ENCODE measurements at regions not wholly inside any gene's neighbourhood (a gene's known extent, or its start where the extent isn't known, plus 50 kb on each side); places are given as distances from the start of the nearest gene placed in this dataset.

DNA sequence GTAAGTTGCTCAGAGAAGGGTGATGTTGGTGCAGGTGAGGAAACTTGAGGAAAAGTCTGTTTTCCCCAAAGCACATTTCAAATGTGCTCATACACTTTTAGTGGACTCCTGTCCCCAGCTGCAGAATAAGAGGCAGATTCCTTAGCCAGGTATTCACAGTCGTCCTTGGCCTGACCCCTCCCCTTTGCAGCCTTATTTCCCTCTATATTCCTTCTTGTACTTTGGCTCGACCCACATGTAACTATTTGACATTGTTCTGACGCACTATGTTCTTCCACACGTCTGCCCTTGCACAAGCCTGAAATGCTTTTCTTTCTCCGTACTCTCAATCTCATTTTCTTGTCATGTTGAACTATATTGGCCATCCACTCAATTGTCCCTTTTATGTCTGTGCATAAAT lies 498.4 kb upstream of the USP24 start:
- WGBS: 84% methylated on average over 5 of the region's 5 CpGs
- Histone ChIP-seq H3K4me3 (no peak overlapping the region), H3K27me3 (no peaks in the 10 kb centered on the region), H3K27ac (no peak overlapping the region), H3K36me3 (no peaks in the 10 kb centered on the region), H3K9me3 (no peaks in the 10 kb centered on the region), H3K4me1 (no peaks in the 10 kb centered on the region)
- TF ChIP-seq, protein P1, sequence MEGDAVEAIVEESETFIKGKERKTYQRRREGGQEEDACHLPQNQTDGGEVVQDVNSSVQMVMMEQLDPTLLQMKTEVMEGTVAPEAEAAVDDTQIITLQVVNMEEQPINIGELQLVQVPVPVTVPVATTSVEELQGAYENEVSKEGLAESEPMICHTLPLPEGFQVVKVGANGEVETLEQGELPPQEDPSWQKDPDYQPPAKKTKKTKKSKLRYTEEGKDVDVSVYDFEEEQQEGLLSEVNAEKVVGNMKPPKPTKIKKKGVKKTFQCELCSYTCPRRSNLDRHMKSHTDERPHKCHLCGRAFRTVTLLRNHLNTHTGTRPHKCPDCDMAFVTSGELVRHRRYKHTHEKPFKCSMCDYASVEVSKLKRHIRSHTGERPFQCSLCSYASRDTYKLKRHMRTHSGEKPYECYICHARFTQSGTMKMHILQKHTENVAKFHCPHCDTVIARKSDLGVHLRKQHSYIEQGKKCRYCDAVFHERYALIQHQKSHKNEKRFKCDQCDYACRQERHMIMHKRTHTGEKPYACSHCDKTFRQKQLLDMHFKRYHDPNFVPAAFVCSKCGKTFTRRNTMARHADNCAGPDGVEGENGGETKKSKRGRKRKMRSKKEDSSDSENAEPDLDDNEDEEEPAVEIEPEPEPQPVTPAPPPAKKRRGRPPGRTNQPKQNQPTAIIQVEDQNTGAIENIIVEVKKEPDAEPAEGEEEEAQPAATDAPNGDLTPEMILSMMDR (IDR thresholded peaks at IDR 0.05): no peak
- no peak for TF ChIP-seq POLR2A (IDR thresholded peaks at IDR 0.05)
- TF ChIP-seq EP300 (IDR thresholded peaks at IDR 0.05): no peak
- no peak for TF ChIP-seq POLR2AphosphoS5 (IDR thresholded peaks at IDR 0.05)
- DNase-seq (ENCODE audit: low spot score in 2 of 2): no peak

DNA sequence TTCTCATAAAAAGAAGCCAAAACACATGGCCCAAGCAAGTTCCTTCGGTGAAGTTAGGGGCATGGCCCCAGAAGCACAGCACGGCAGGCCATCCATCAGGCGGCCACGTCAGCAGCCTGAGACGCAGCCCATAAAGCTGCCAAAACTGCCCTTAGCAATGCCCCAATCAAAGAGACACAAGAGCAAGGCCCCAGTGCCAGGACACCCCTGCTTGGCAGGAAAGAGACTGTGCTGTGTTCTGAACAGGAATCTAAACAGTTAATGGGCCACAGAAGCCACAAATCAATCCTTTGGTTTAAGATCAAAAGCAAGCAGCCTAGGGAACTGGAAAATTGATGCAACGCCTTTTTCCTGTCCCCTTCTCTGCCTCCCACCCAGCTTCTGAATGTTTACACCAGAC lies 497.0 kb upstream of the USP24 start:
- WGBS: 79% methylated on average over 6 of the region's 6 CpGs
- TF ChIP-seq POLR2AphosphoS5 (IDR thresholded peaks at IDR 0.05): no peak
- TF ChIP-seq POLR2A (IDR thresholded peaks at IDR 0.05): no peak
- TF ChIP-seq, protein P1 (IDR thresholded peaks at IDR 0.05): no peak
- no peak for TF ChIP-seq EP300 (IDR thresholded peaks at IDR 0.05)
- Histone ChIP-seq H3K9me3 (no peaks in the 10 kb centered on the region), H3K36me3 (no peaks in the 10 kb centered on the region), H3K27ac (no peak overlapping the region), H3K27me3 (no peaks in the 10 kb centered on the region), H3K4me1 (no peaks in the 10 kb centered on the region), H3K4me3 (no peak overlapping the region)
- DNase-seq (ENCODE audit: low spot score in 2 of 2): no peak

DNA sequence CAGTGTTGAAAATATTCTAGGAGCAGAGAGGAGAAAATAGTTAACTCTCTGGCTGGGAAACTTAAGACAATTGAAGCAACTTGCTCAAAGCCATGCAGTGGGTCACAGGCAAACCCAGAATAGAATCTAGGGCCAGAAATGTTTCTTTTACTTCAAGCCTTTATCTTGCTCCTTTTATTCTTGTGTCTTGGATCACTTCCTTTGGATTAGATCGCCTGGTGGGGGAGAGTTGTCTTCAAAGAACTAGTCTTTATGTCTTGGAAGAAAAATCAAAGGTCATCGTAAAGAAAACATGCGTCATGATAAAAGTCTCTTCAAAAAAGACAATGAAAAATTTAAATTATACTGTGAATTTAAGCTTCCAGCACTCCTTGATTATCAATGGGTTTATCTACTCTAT lies 493.6 kb upstream of the USP24 start:
- Histone ChIP-seq H3K4me3 (no peak overlapping the region), H3K9me3 (no peaks in the 10 kb centered on the region), H3K27ac (no peak overlapping the region), H3K27me3 (no peaks in the 10 kb centered on the region), H3K4me1 (no peaks in the 10 kb centered on the region), H3K36me3 (no peaks in the 10 kb centered on the region)
- TF ChIP-seq EP300 (IDR thresholded peaks at IDR 0.05): no peak
- TF ChIP-seq, protein P1 (IDR thresholded peaks at IDR 0.05): no peak
- no peak for TF ChIP-seq POLR2A (IDR thresholded peaks at IDR 0.05)
- no peak for TF ChIP-seq POLR2AphosphoS5 (IDR thresholded peaks at IDR 0.05)
- 82% methylated on average over 3 of the region's 3 CpGs for WGBS
- no peak for DNase-seq (ENCODE audit: low spot score in 2 of 2)

GRCh38 chr1:55707846-55708245 lies 492.7 kb upstream of the USP24 start:
- no peaks in the 10 kb centered on the region for H3K4me1 ChIP-seq
- TF ChIP-seq POLR2A (IDR thresholded peaks at IDR 0.05) (no peak), EP300 (IDR thresholded peaks at IDR 0.05) (no peak), POLR2AphosphoS5 (IDR thresholded peaks at IDR 0.05) (no peak)
- TF ChIP-seq, protein P1 (IDR thresholded peaks at IDR 0.05): no peak
- H3K27me3 ChIP-seq: no peaks in the 10 kb centered on the region
- H3K9me3 ChIP-seq: no peaks in the 10 kb centered on the region
- H3K27ac ChIP-seq: no peak overlapping the region
- H3K36me3 ChIP-seq: no peaks in the 10 kb centered on the region
- WGBS: 81% methylated on average over 2 of the region's 2 CpGs
- DNase-seq (ENCODE audit: low spot score in 2 of 2): no peak
- no peak overlapping the region for H3K4me3 ChIP-seq

DNA sequence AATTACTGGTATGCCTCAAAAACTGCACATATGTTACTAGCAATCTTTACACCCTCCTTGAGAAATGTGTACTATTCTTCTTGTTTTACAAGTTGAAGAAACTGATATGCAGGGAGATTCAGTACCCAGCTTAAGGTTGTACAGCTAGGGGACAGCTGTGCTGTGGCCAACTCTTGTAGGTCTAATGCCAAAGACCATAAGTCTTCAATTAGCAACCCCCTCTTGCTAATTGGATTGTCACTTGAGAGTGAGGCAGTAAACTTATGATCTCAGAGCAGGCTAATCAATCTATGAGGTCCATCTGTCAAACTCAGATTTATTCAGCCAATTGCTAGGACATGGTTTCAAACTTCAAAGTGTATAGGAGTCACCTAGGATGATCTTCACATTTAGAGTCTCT lies 492.0 kb upstream of the USP24 start:
- DNase-seq (ENCODE audit: low spot score in 2 of 2): no peak
- H3K27ac ChIP-seq: no peak overlapping the region
- no peak for TF ChIP-seq POLR2A (IDR thresholded peaks at IDR 0.05)
- TF ChIP-seq, protein P1 (IDR thresholded peaks at IDR 0.05): no peak
- TF ChIP-seq EP300 (IDR thresholded peaks at IDR 0.05): no peak
- TF ChIP-seq POLR2AphosphoS5 (IDR thresholded peaks at IDR 0.05): no peak
- no peaks in the 10 kb centered on the region for H3K36me3 ChIP-seq
- no peaks in the 10 kb centered on the region for H3K4me1 ChIP-seq
- H3K9me3 ChIP-seq: no peaks in the 10 kb centered on the region
- no peak overlapping the region for H3K4me3 ChIP-seq
- no peaks in the 10 kb centered on the region for H3K27me3 ChIP-seq

Measured in suprapubic skin (tissue), 4 donors.